ENCODE measurements at regions not wholly inside any gene's neighbourhood (a gene's known extent, or its start where the extent isn't known, plus 50 kb on each side); places are given as distances from the start of the nearest gene placed in this dataset.

- TF ChIP-seq CTCF (IDR thresholded peaks at IDR 0.05; ENCODE audit: insufficient read depth, low read length, poor library complexity, severe bottlenecking), result no peak
- TF ChIP-seq EZH2phosphoT487 (conservative IDR thresholded peaks at IDR 0.05; ENCODE audit: low read length), result no peak
These were observed 51.8 kb upstream of the MYCBP2 start for GRCh38 chr13:77378662-77379061.
